H9 (cell line): ENCODE measurements at regions not wholly inside any gene's neighbourhood (a gene's known extent, or its start where the extent isn't known, plus 50 kb on each side); places are given as distances from the start of the nearest gene placed in this dataset.

Source experiments
- DNase-seq: peaks from one replicate; pipeline ENCODE4 v3.0.0-alpha.2; 2017
- H2AFZ ChIP-seq: one replicate; pipeline ENCODE4 v1.6.1; 2013; ENCODE audit warnings: mild to moderate bottlenecking, low read length, control low read depth, moderate library complexity
- H2AK5ac ChIP-seq: 2 replicates; pipeline ENCODE4 v1.6.1; 2013; ENCODE audit warnings: low read length, control low read depth, mixed read lengths; ENCODE audit not compliant: insufficient read length
- H2BK120ac ChIP-seq: one replicate; pipeline ENCODE4 v1.6.1; 2013; ENCODE audit warnings: low read depth, mild to moderate bottlenecking, low read length, control low read depth, inconsistent platforms; ENCODE audit not compliant: poor library complexity, severe bottlenecking
- H2BK12ac ChIP-seq: 2 replicates; pipeline ENCODE4 v1.6.1; 2013; ENCODE audit warnings: low read length, control low read depth, mixed read lengths, low read depth; ENCODE audit not compliant: insufficient read length
- H2BK15ac ChIP-seq: 2 replicates; pipeline ENCODE4 v1.6.1; 2013; ENCODE audit warnings: low read depth, low read length, control low read depth
- H2BK20ac ChIP-seq: one replicate; pipeline ENCODE4 v1.6.1; 2013; ENCODE audit warnings: low read depth, mild to moderate bottlenecking, low read length, control low read depth, inconsistent platforms; ENCODE audit not compliant: poor library complexity, severe bottlenecking
- H2BK5ac ChIP-seq: 2 replicates; pipeline ENCODE4 v1.6.1; 2013; ENCODE audit warnings: low read length, control low read depth, mixed read lengths; ENCODE audit not compliant: insufficient read length
- H3K14ac ChIP-seq: 2 replicates; pipeline ENCODE4 v1.6.1; 2013; ENCODE audit warnings: low read length, control low read depth; ENCODE audit not compliant: insufficient read depth
- H3K18ac ChIP-seq: 2 replicates; pipeline ENCODE4 v1.6.1; 2013; ENCODE audit warnings: low read depth, mild to moderate bottlenecking, mixed read lengths, low read length, control low read depth; ENCODE audit not compliant: insufficient read length
- H3K23ac ChIP-seq: 2 replicates; pipeline ENCODE4 v1.6.1; 2013; ENCODE audit warnings: low read length, control low read depth, mixed read lengths, low read depth; ENCODE audit not compliant: insufficient read length
- H3K23me2 ChIP-seq: 2 replicates; pipeline ENCODE4 v1.6.1; 2013; ENCODE audit warnings: low read depth, mild to moderate bottlenecking, mixed read lengths, low read length, control low read depth; ENCODE audit not compliant: insufficient read length, poor library complexity, severe bottlenecking
- H3K27ac ChIP-seq: 2 replicates; pipeline ENCODE4 v1.5.1; 2013; ENCODE audit warnings: low read length, control low read depth, mixed read lengths, low read depth; ENCODE audit not compliant: insufficient read length
- H3K27me3 ChIP-seq: 2 replicates; pipeline ENCODE4 v1.6.1; 2013; ENCODE audit warnings: low read length, control low read depth, inconsistent platforms; ENCODE audit not compliant: insufficient read depth
- H3K4ac ChIP-seq: 2 replicates; pipeline ENCODE4 v1.6.1; 2013; ENCODE audit warnings: low read depth, mild to moderate bottlenecking, control low read depth, inconsistent platforms, low read length, moderate library complexity
- H3K4me1 ChIP-seq: 2 replicates; pipeline ENCODE4 v1.6.1; 2013; ENCODE audit warnings: low read length, control low read depth, inconsistent platforms; ENCODE audit not compliant: insufficient read depth
- H3K4me2 ChIP-seq: 2 replicates; pipeline ENCODE4 v1.6.1; 2013; ENCODE audit warnings: low read length, control low read depth, mixed read lengths; ENCODE audit not compliant: insufficient read length, insufficient read depth
- H3K56ac ChIP-seq: 2 replicates; pipeline ENCODE4 v1.6.1; 2013; ENCODE audit warnings: low read depth, mild to moderate bottlenecking, mixed read lengths, low read length, control low read depth; ENCODE audit not compliant: insufficient read length
- H3K79me1 ChIP-seq: 2 replicates; pipeline ENCODE4 v1.6.1; 2013; ENCODE audit warnings: low read depth, mild to moderate bottlenecking, moderate library complexity, low read length, control low read depth, inconsistent platforms; ENCODE audit not compliant: insufficient read depth, poor library complexity, severe bottlenecking
- H3K79me2 ChIP-seq: 2 replicates; pipeline ENCODE4 v1.6.1; 2013; ENCODE audit warnings: low read length, control low read depth, inconsistent platforms; ENCODE audit not compliant: insufficient read depth
- H3K9ac ChIP-seq: 2 replicates; pipeline ENCODE4 v1.6.1; 2013; ENCODE audit warnings: low read length, control low read depth, mixed read lengths; ENCODE audit not compliant: insufficient read length; ENCODE audit errors: extremely low read depth
- H3K9me3 ChIP-seq: one replicate; pipeline ENCODE4 v1.6.1; 2013; ENCODE audit warnings: low read depth, low read length, inconsistent platforms; ENCODE audit not compliant: control insufficient read depth
- H3T11ph ChIP-seq: one replicate; pipeline ENCODE4 v1.6.1; 2013; ENCODE audit warnings: mild to moderate bottlenecking, low read length, control low read depth, inconsistent platforms
- H4K20me1 ChIP-seq: one replicate; pipeline ENCODE4 v1.6.1; 2013; ENCODE audit not compliant: control insufficient read depth, insufficient read length, insufficient read depth
- H4K5ac ChIP-seq: 2 replicates; pipeline ENCODE4 v1.6.1; 2013; ENCODE audit warnings: low read depth, mild to moderate bottlenecking, mixed read lengths, low read length, control low read depth; ENCODE audit not compliant: insufficient read length
- H4K8ac ChIP-seq: replicated peaks from 2 replicates; pipeline ENCODE4 v1.6.1; 2013; ENCODE audit warnings: low read length, control low read depth, mixed read lengths, low read depth; ENCODE audit not compliant: insufficient read length
- H4K91ac ChIP-seq: 2 replicates; pipeline ENCODE4 v1.6.1; 2013; ENCODE audit warnings: low read depth, mild to moderate bottlenecking, moderate library complexity, mixed read lengths, low read length, control low read depth; ENCODE audit not compliant: insufficient read length
- H3K27ac Mint-ChIP-seq, 3 experiments: 2 replicates in 2 of 3; 3 replicates in 1 of 3; pipeline ENCODE4 v1.8.0; 2020 to 2021; ENCODE audit warnings: mixed read lengths in 3 of 3, mild to moderate bottlenecking in 1 of 3, moderate library complexity in 1 of 3
- H3K27me3 Mint-ChIP-seq: 2 replicates; pipeline ENCODE4 v1.8.0; 2021; ENCODE audit warnings: low read depth, mild to moderate bottlenecking, moderate library complexity, mixed read lengths
- H3K36me3 Mint-ChIP-seq, 3 experiments: 2 replicates in 2 of 3; 3 replicates in 1 of 3; pipeline ENCODE4 v1.8.0; 2020 to 2021; ENCODE audit warnings: low read depth in 3 of 3, mixed read lengths in 3 of 3; ENCODE audit not compliant: insufficient read depth in 1 of 3
- H3K4me1 Mint-ChIP-seq, 2 experiments: 2 replicates each; pipeline ENCODE4 v1.8.0; 2020; ENCODE audit warnings: mixed read lengths in 2 of 2
- H3K4me3 Mint-ChIP-seq, 2 experiments: 2 replicates in 1 of 2; 3 replicates in 1 of 2; pipeline ENCODE4 v1.8.0; 2020 to 2021; ENCODE audit warnings: mild to moderate bottlenecking in 2 of 2, mixed read lengths in 2 of 2, moderate library complexity in 1 of 2
- H3K9me3 Mint-ChIP-seq, 2 experiments: 2 replicates in 1 of 2; 3 replicates in 1 of 2; pipeline ENCODE4 v1.8.0; 2020; ENCODE audit warnings: mild to moderate bottlenecking in 2 of 2, mixed read lengths in 2 of 2, moderate library complexity in 1 of 2
- WGBS: extraction: QIAGEN DNeasy Blood & Tissue Kit; methylation state at CpG from one replicate; pipeline ENCODE4 v1.1.7; 2013; ENCODE audit warnings: missing lambda C conversion rate, low lambda C conversion rate, mixed read lengths; ENCODE audit not compliant: insufficient read length; ENCODE audit errors: extremely low coverage; 5-methylcytosine and 5-hydroxymethylcytosine counted together
- TF ChIP-seq, protein P1 (sequence below): fragments of 200-600 bp; sonication (generic); conservative IDR thresholded peaks from 3 replicates; pipeline ENCODE4 v1.8.0; 2021; ENCODE audit warnings: antibody characterized with exemption, mild to moderate bottlenecking

DNA sequence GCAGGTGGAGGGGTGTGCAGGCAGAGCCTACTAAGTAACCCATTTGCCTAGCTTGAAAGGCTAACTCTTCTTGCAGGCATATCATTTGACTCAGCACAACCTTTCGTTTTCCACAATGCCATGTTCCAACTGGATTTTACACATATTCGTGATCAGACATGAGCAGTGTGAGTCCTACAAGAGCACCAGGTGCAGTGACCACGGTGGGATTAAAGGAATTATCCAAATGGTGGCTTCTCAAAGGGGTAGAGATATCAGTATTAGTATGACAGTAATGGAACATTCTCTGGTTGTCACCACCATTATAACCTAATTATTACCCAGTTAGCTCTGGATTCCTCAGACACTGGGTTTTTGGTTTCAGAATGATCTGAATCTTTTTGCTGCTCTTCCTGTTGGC, 323.5 kb downstream of the LMO4 start:
- Histone ChIP-seq H2BK120ac (no peak overlapping the region), H3K9me3 (no peaks in the 10 kb centered on the region), H2AK5ac (no peak overlapping the region), H3K79me1 (no peaks in the 10 kb centered on the region), H2AFZ (no peak overlapping the region), H3K14ac (no peak overlapping the region), H3K4me2 (no peak overlapping the region), H3K56ac (no peak overlapping the region), H3K9ac (no peak overlapping the region), H4K8ac (no peak overlapping the region), H3K79me2 (no peaks in the 10 kb centered on the region), H2BK5ac (no peak overlapping the region), H3T11ph (no peak overlapping the region), H3K23me2 (no peaks in the 10 kb centered on the region), H4K5ac (no peak overlapping the region), H2BK15ac (no peak overlapping the region), H3K4ac (no peak overlapping the region), H3K23ac (no peak overlapping the region), H4K91ac (no peak overlapping the region), H3K4me1 (no peaks in the 10 kb centered on the region; the same call in 1 of the 2 replicates), H4K20me1 (no peaks in the 10 kb centered on the region), H2BK12ac (no peak overlapping the region), H3K27ac (no peak overlapping the region), H3K27me3 (no peaks in the 10 kb centered on the region), H3K18ac (no peak overlapping the region), H2BK20ac (no peak overlapping the region)
- 0 out of 4 replicates have a peak, but pooled peaks cover 0 to 4% of the 10 kb centered on the region in 2 experiments for H3K4me1 Mint-ChIP-seq
- peaks cover 1% of the 10 kb centered on the region; the same call in 1 of the 2 replicates for H3K27me3 Mint-ChIP-seq
- H3K36me3 Mint-ChIP-seq, result no peaks in the 10 kb centered on the region
- H3K9me3 Mint-ChIP-seq, result no peaks in the 10 kb centered on the region; a peak in 1 of 5 replicates
- TF ChIP-seq, protein P1, sequence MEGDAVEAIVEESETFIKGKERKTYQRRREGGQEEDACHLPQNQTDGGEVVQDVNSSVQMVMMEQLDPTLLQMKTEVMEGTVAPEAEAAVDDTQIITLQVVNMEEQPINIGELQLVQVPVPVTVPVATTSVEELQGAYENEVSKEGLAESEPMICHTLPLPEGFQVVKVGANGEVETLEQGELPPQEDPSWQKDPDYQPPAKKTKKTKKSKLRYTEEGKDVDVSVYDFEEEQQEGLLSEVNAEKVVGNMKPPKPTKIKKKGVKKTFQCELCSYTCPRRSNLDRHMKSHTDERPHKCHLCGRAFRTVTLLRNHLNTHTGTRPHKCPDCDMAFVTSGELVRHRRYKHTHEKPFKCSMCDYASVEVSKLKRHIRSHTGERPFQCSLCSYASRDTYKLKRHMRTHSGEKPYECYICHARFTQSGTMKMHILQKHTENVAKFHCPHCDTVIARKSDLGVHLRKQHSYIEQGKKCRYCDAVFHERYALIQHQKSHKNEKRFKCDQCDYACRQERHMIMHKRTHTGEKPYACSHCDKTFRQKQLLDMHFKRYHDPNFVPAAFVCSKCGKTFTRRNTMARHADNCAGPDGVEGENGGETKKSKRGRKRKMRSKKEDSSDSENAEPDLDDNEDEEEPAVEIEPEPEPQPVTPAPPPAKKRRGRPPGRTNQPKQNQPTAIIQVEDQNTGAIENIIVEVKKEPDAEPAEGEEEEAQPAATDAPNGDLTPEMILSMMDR, result no peak
- H3K27ac Mint-ChIP-seq, result no peak overlapping the region
- H3K4me3 Mint-ChIP-seq, result no peak overlapping the region
- DNase-seq, result no peak
- no CpG with 5 or more reads among the region's 3 CpGs for WGBS
